ENCODE measurements at regions not wholly inside any gene's neighbourhood (a gene's known extent, or its start where the extent isn't known, plus 50 kb on each side); places are given as distances from the start of the nearest gene placed in this dataset.

DNA sequence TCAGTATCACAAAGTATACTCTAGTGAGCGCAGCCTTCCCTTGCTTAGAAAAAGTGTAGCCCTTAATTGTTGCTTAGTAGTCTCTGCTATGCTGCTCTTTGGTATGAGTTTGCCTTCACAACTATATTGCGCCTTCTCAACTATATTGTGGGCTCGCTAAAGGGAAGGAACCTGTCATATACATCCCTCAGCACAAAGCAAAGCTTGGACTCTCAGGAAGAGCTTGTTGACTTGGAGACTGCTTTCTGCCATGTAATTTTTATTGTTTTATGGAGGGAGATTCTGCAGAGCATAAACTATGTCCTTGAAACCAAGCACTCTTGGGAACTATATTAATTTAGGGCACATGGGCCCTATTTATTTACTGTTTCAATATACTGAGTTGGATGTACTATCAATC is 119.1 kb upstream of the HAPLN1 start:
- Histone ChIP-seq H3K27ac (ENCODE audit: extremely low read depth, low read depth, low read length) (no peak overlapping the region), H2AFZ (ENCODE audit: low read depth, low read length) (no peak overlapping the region), H3K36me3 (ENCODE audit: control insufficient read depth, insufficient read depth, low read length) (no peaks in the 10 kb centered on the region), H3K9me1 (ENCODE audit: control insufficient read depth, insufficient read depth, low read length) (no peaks in the 10 kb centered on the region), H3K9ac (ENCODE audit: insufficient read depth in 1 of 2, low read depth in 2 of 2, low read length in 2 of 2) (no peak overlapping the region), H3K79me2 (ENCODE audit: control insufficient read depth, insufficient read depth, low read length) (no peaks in the 10 kb centered on the region), H3K4me1 (replicated peaks in 1 of 2; ENCODE audit: control insufficient read depth in 2 of 2, insufficient read depth in 2 of 2, low read length in 2 of 2) (no peaks in the 10 kb centered on the region), H4K20me1 (replicated peaks; ENCODE audit: control insufficient read depth, insufficient read depth, low read length) (no peaks in the 10 kb centered on the region), H3K9me3 (replicated peaks; ENCODE audit: control insufficient read depth, insufficient read depth, low read depth, low read length) (no peaks in the 10 kb centered on the region), H3K4me3 (no peak overlapping the region), H3K4me2 (ENCODE audit: insufficient read depth, low read length) (no peak overlapping the region), H3K27me3 (ENCODE audit: control insufficient read depth in 2 of 2, insufficient read depth in 2 of 2, low read length in 2 of 2) (no peaks in the 10 kb centered on the region)
- intact Hi-C loops (cut with micrococcal nuclease) = no loop called here
- DNase-seq (ENCODE audit: extremely low read depth in 1 of 4, low spot score in 3 of 4) (no peak), ATAC-seq (no peak), FAIRE-seq (no peak)
- in situ Hi-C loops (cut with MboI) = no loop called here
- WGBS (ENCODE audit: insufficient coverage, low coverage, missing lambda C conversion rate) = 0% methylated on average over 3 of the region's 3 CpGs
- CTCF ChIA-PET (ENCODE audit: low intra/inter-chr PET ratio) = no interaction called here
- BruUV-seq (replicated peaks) = no TSS peak
- POLR2A ChIA-PET = no interaction called here
- TF ChIP-seq TBL1XR1 (IDR thresholded peaks at IDR 0.05; ENCODE audit: low read length in 2 of 2) = no peak
- TF ChIP-seq ZNF57 (CRISPR knock-in tag; IDR thresholded peaks at IDR 0.05) = no peak
- TF ChIP-seq, protein P1, sequence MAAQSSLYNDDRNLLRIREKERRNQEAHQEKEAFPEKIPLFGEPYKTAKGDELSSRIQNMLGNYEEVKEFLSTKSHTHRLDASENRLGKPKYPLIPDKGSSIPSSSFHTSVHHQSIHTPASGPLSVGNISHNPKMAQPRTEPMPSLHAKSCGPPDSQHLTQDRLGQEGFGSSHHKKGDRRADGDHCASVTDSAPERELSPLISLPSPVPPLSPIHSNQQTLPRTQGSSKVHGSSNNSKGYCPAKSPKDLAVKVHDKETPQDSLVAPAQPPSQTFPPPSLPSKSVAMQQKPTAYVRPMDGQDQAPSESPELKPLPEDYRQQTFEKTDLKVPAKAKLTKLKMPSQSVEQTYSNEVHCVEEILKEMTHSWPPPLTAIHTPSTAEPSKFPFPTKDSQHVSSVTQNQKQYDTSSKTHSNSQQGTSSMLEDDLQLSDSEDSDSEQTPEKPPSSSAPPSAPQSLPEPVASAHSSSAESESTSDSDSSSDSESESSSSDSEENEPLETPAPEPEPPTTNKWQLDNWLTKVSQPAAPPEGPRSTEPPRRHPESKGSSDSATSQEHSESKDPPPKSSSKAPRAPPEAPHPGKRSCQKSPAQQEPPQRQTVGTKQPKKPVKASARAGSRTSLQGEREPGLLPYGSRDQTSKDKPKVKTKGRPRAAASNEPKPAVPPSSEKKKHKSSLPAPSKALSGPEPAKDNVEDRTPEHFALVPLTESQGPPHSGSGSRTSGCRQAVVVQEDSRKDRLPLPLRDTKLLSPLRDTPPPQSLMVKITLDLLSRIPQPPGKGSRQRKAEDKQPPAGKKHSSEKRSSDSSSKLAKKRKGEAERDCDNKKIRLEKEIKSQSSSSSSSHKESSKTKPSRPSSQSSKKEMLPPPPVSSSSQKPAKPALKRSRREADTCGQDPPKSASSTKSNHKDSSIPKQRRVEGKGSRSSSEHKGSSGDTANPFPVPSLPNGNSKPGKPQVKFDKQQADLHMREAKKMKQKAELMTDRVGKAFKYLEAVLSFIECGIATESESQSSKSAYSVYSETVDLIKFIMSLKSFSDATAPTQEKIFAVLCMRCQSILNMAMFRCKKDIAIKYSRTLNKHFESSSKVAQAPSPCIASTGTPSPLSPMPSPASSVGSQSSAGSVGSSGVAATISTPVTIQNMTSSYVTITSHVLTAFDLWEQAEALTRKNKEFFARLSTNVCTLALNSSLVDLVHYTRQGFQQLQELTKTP (IDR thresholded peaks at IDR 0.05; ENCODE audit: low read depth in 1 of 2, partially characterized antibody in 2 of 2) = no peak
- no peak for TF ChIP-seq ZNF354B (CRISPR knock-in tag; IDR thresholded peaks at IDR 0.05)
- TF ChIP-seq NR1H2 (CRISPR knock-in tag; IDR thresholded peaks at IDR 0.05) = no peak
- no peak for TF ChIP-seq SMC3 (conservative IDR thresholded peaks at IDR 0.05; ENCODE audit: insufficient read depth, low read depth, low read length)
- no peak for TF ChIP-seq HMGN3 (IDR thresholded peaks at IDR 0.05; ENCODE audit: borderline replicate concordance, extremely low read depth, insufficient read length, low read depth, low read length)
- TF ChIP-seq ZNF134 (CRISPR knock-in tag; conservative IDR thresholded peaks at IDR 0.05) = no peak
- TF ChIP-seq COPS2 (conservative IDR thresholded peaks at IDR 0.05) = no peak
- no peak for TF ChIP-seq HNRNPL (IDR thresholded peaks at IDR 0.05; ENCODE audit: low read depth, low read length)
- TF ChIP-seq, protein P2, sequence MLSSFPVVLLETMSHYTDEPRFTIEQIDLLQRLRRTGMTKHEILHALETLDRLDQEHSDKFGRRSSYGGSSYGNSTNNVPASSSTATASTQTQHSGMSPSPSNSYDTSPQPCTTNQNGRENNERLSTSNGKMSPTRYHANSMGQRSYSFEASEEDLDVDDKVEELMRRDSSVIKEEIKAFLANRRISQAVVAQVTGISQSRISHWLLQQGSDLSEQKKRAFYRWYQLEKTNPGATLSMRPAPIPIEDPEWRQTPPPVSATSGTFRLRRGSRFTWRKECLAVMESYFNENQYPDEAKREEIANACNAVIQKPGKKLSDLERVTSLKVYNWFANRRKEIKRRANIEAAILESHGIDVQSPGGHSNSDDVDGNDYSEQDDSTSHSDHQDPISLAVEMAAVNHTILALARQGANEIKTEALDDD (IDR thresholded peaks at IDR 0.05) = no peak
